Hepatocyte (in vitro differentiated cells): ENCODE measurements at regions not wholly inside any gene's neighbourhood (a gene's known extent, or its start where the extent isn't known, plus 50 kb on each side); places are given as distances from the start of the nearest gene placed in this dataset.

Experiments used
- DNase-seq: peaks from one replicate; pipeline ENCODE4 v3.0.0-alpha.2; 2016; ENCODE audit warnings: low spot score
- H2AFZ ChIP-seq: fragments of 200-600 bp; sonication (generic); 2 replicates; pipeline ENCODE4 v1.6.0; 2016; ENCODE audit warnings: antibody characterized with exemption, mild to moderate bottlenecking
- H3K27ac ChIP-seq: fragments of 200-600 bp; sonication (generic); 2 replicates; pipeline ENCODE4 v1.5.1; 2016; ENCODE audit warnings: mild to moderate bottlenecking
- H3K27me3 ChIP-seq: fragments of 200-600 bp; sonication (generic); 2 replicates; pipeline ENCODE4 v1.6.1; 2016
- H3K36me3 ChIP-seq: fragments of 200-600 bp; sonication (generic); replicated peaks from 2 replicates; pipeline ENCODE4 v1.5.1; 2016; ENCODE audit warnings: low read depth; ENCODE audit not compliant: insufficient read depth
- H3K4me1 ChIP-seq: fragments of 200-600 bp; sonication (generic); 2 replicates; pipeline ENCODE4 v1.5.1; 2016; ENCODE audit warnings: mild to moderate bottlenecking, moderate library complexity; ENCODE audit not compliant: insufficient read depth
- H3K4me2 ChIP-seq: fragments of 200-600 bp; sonication (generic); 2 replicates; pipeline ENCODE4 v1.6.0; 2016
- H3K4me3 ChIP-seq: fragments of 200-600 bp; sonication (generic); 2 replicates; pipeline ENCODE4 v1.5.1; 2016; ENCODE audit warnings: mild to moderate bottlenecking
- H3K79me2 ChIP-seq: fragments of 200-600 bp; sonication (generic); 2 replicates; pipeline ENCODE4 v1.6.0; 2017; ENCODE audit warnings: mild to moderate bottlenecking
- H3K9me2 ChIP-seq: fragments of 200-600 bp; sonication (generic); replicated peaks from 2 replicates; pipeline ENCODE4 v1.6.0; 2017; ENCODE audit warnings: mild to moderate bottlenecking; ENCODE audit not compliant: insufficient read depth
- H3K9me3 ChIP-seq: fragments of 200-600 bp; sonication (generic); 2 replicates; pipeline ENCODE4 v1.5.1; 2016; ENCODE audit warnings: low read depth, mild to moderate bottlenecking
- H4K20me1 ChIP-seq: fragments of 200-600 bp; sonication (generic); 2 replicates; pipeline ENCODE4 v1.6.0; 2016; ENCODE audit warnings: mild to moderate bottlenecking; ENCODE audit not compliant: insufficient read depth, poor library complexity, severe bottlenecking
- EZH2 ChIP-seq: fragments of 200-600 bp; sonication (generic); IDR thresholded peaks from 2 replicates; pipeline ENCODE4 v1.6.1; 2016; ENCODE audit warnings: antibody characterized with exemption, mild to moderate bottlenecking, borderline replicate concordance
- EZH2phosphoT487 ChIP-seq: fragments of 200-600 bp; sonication (generic); IDR thresholded peaks from one replicate; pipeline ENCODE4 v1.6.1; 2018; ENCODE audit warnings: antibody characterized with exemption, mild to moderate bottlenecking, low read depth, moderate library complexity; ENCODE audit not compliant: unreplicated experiment, severe bottlenecking
- WGBS: methylation state at CpG from one replicate; pipeline ENCODE4 v1.1.6; 2016; ENCODE audit warnings: low lambda C conversion rate; ENCODE audit errors: missing lambda C conversion rate; 5-methylcytosine and 5-hydroxymethylcytosine counted together
- TF ChIP-seq, protein P1 (sequence below): fragments of 200-600 bp; sonication (generic); IDR thresholded peaks from 2 replicates; pipeline ENCODE4 v1.5.1; 2016; ENCODE audit warnings: antibody characterized with exemption, mild to moderate bottlenecking; ENCODE audit not compliant: poor library complexity

DNA sequence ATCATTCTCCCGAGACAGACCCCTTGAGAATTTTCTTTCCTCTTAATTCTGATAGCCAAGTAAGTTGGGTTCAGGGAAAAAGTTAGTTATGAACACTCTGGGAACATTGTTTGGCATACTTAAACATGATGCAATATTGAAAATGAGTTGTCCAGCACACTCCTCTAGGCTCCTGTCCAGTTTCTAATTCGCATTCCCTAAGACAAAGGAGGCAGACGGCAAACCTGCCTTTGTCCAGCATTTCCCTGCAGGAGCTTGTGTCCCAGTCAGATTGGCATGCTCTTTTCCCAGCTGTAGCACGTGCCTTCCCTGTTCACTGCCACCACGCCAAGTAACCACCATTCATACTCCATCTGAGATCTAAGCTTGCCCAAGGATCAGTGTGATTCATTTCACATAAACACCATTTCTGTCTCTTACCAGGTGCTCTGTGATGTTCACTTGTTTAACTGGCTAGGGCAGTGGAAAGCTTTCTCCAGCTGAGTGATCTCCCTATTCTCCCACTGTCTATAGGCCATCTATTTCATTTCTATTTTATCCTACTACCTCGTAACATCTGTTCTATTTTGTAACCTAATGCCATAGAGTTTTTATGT lies 150.0 kb upstream of the EPB41L3 start:
- no peak overlapping the region for H3K4me2 ChIP-seq
- no peaks in the 10 kb centered on the region for H3K27me3 ChIP-seq
- no peak for TF ChIP-seq EZH2phosphoT487
- no peak for TF ChIP-seq EZH2
- TF ChIP-seq, protein P1, sequence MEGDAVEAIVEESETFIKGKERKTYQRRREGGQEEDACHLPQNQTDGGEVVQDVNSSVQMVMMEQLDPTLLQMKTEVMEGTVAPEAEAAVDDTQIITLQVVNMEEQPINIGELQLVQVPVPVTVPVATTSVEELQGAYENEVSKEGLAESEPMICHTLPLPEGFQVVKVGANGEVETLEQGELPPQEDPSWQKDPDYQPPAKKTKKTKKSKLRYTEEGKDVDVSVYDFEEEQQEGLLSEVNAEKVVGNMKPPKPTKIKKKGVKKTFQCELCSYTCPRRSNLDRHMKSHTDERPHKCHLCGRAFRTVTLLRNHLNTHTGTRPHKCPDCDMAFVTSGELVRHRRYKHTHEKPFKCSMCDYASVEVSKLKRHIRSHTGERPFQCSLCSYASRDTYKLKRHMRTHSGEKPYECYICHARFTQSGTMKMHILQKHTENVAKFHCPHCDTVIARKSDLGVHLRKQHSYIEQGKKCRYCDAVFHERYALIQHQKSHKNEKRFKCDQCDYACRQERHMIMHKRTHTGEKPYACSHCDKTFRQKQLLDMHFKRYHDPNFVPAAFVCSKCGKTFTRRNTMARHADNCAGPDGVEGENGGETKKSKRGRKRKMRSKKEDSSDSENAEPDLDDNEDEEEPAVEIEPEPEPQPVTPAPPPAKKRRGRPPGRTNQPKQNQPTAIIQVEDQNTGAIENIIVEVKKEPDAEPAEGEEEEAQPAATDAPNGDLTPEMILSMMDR: no peak
- no peaks in the 10 kb centered on the region for H4K20me1 ChIP-seq
- no peak overlapping the region for H3K27ac ChIP-seq
- H3K4me3 ChIP-seq: no peak overlapping the region
- H3K4me1 ChIP-seq: no peaks in the 10 kb centered on the region
- no peaks in the 10 kb centered on the region for H3K9me3 ChIP-seq
- no peak overlapping the region for H2AFZ ChIP-seq
- no peaks in the 10 kb centered on the region for H3K36me3 ChIP-seq
- H3K9me2 ChIP-seq: no peaks in the 10 kb centered on the region
- no peak for DNase-seq
- WGBS: 73% methylated on average over 6 of the region's 6 CpGs
- H3K79me2 ChIP-seq: no peaks in the 10 kb centered on the region

DNA sequence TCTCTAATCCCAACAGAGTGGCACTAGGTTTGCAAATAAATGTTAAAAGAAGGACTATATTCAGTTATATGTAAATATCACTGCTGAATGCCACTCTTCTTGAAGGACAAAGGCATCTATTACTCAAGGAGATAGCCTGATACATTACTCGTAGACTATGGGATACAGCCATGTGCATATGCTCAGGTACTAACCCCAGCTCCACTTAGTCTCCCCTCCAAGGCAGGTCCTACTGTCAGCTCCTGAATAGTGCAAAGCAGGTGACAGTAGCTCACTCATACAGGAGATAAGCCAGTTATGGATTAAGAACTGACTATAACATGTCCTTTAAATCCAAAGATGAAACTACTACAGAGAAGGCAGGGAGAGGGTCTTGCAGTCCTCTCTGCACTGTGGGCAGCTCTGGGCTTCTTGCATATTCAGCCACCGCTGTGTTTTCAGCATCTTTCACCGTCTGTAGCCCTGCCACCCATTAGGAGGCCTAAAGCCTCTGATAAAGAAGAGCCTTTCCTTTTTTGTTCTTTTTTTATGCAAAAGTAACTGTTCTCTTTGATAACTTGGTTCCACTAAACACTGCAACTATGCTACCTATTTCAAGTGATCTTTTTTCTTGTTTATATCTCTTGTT lies 135.1 kb upstream of the EPB41L3 start:
- 43% methylated on average over 3 of the region's 3 CpGs for WGBS
- no peak overlapping the region for H3K4me3 ChIP-seq
- H2AFZ ChIP-seq: no peak overlapping the region
- H3K79me2 ChIP-seq: no peaks in the 10 kb centered on the region
- no peaks in the 10 kb centered on the region for H3K4me1 ChIP-seq
- no peak for DNase-seq
- TF ChIP-seq, protein P1: no peak
- TF ChIP-seq EZH2: no peak
- TF ChIP-seq EZH2phosphoT487: no peak
- no peaks in the 10 kb centered on the region for H4K20me1 ChIP-seq
- H3K36me3 ChIP-seq: no peaks in the 10 kb centered on the region
- H3K9me2 ChIP-seq: no peaks in the 10 kb centered on the region
- H3K4me2 ChIP-seq: no peak overlapping the region
- no peaks in the 10 kb centered on the region for H3K9me3 ChIP-seq
- H3K27me3 ChIP-seq: no peaks in the 10 kb centered on the region
- no peak overlapping the region for H3K27ac ChIP-seq

DNA sequence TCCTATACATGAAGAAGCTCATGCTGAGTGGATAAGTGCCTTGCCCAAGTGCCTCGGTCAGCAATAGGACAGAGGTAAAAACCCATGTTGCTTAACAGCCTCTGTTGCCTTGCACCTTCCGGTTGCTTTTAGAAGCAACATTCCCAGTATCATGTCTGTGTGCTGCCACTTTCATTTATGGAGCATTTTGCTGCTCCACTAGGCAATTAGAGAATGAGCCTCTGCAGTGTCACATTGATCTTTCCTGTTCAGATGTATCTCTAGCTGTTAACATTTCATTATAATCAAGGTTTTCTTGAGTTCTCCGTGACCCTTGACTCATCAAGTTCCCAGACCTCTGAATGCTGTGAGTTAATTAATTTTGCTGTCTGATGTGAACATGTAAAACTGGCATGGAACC lies 134.5 kb upstream of the EPB41L3 start:
- WGBS: 73% methylated on average over 3 of the region's 3 CpGs
- TF ChIP-seq, protein P1: no peak
- TF ChIP-seq EZH2: no peak
- TF ChIP-seq EZH2phosphoT487: no peak

More for the DNA sequence above, 134.5 kb upstream of the EPB41L3 start:
- no peaks in the 10 kb centered on the region for H4K20me1 ChIP-seq
- no peaks in the 10 kb centered on the region for H3K9me3 ChIP-seq
- H3K4me3 ChIP-seq: no peak overlapping the region
- H3K4me1 ChIP-seq: no peaks in the 10 kb centered on the region
- no peak for DNase-seq
- H3K27ac ChIP-seq: no peak overlapping the region
- H3K36me3 ChIP-seq: no peaks in the 10 kb centered on the region
- H3K27me3 ChIP-seq: no peaks in the 10 kb centered on the region
- H3K4me2 ChIP-seq: no peak overlapping the region
- no peaks in the 10 kb centered on the region for H3K9me2 ChIP-seq
- H2AFZ ChIP-seq: no peak overlapping the region
- no peaks in the 10 kb centered on the region for H3K79me2 ChIP-seq
